MCF 10A (cell line): ENCODE measurements at regions not wholly inside any gene's neighbourhood (a gene's known extent, or its start where the extent isn't known, plus 50 kb on each side); places are given as distances from the start of the nearest gene placed in this dataset.

Experiments used
- BruUV-seq: library from RNA; stranded (reverse); fragments of 400-500 nt; replicated peaks from 2 replicates; lab custom pipeline; 2021; lab: Mats Ljungman, UMichigan
- CTCF ChIA-PET: fragments of 300-600 bp; sonication (Branson Sonifier 250); formaldehyde crosslinking; extraction: SDS; loops from one replicate; lab custom pipeline; 2021; ENCODE audit warnings: antibody characterized with exemption, inconsistent platforms; lab: Yijun Ruan, JAX
- POLR2A ChIA-PET: fragments of 300-600, 350-650 bp; sonication (Branson Sonifier 250); formaldehyde crosslinking; extraction: SDS; loops from one replicate; lab custom pipeline; 2020; ENCODE audit warnings: antibody characterized with exemption, inconsistent platforms; lab: Yijun Ruan, JAX
- DNase-seq: peaks from one replicate; pipeline ENCODE4 v3.0.0-alpha.2; 2018; ENCODE audit not compliant: unreplicated experiment
- H3K27ac Mint-ChIP-seq: one replicate; pipeline ENCODE4 v1.8.0; 2022; ENCODE audit warnings: mild to moderate bottlenecking, low read depth, mixed read lengths; ENCODE audit not compliant: unreplicated experiment
- H3K27me3 Mint-ChIP-seq: one replicate; pipeline ENCODE4 v1.8.0; 2022; ENCODE audit warnings: mixed read lengths; ENCODE audit not compliant: insufficient read depth, unreplicated experiment
- H3K36me3 Mint-ChIP-seq: one replicate; pipeline ENCODE4 v1.8.0; 2022; ENCODE audit warnings: mild to moderate bottlenecking, moderate library complexity, mixed read lengths; ENCODE audit not compliant: insufficient read depth, unreplicated experiment
- H3K4me1 Mint-ChIP-seq: one replicate; pipeline ENCODE4 v1.8.0; 2022; ENCODE audit warnings: mixed read lengths; ENCODE audit not compliant: insufficient read depth, unreplicated experiment
- H3K4me3 Mint-ChIP-seq: one replicate; pipeline ENCODE4 v1.8.0; 2022; ENCODE audit warnings: mild to moderate bottlenecking, moderate library complexity, mixed read lengths; ENCODE audit not compliant: unreplicated experiment
- H3K9me3 Mint-ChIP-seq: one replicate; pipeline ENCODE4 v1.8.0; 2022; ENCODE audit warnings: mixed read lengths; ENCODE audit not compliant: unreplicated experiment
- CTCF ChIP-seq: fragments of 200-600 bp; IDR thresholded peaks from one replicate; pipeline ENCODE4 v1.8.0; 2022; ENCODE audit warnings: antibody characterized with exemption, mild to moderate bottlenecking; ENCODE audit not compliant: unreplicated experiment
- intact Hi-C: fragments of 100-400 bp; cut with micrococcal nuclease; formaldehyde crosslinking; loops from 2 replicates; pipeline ENCODE4 v1.14.1; 2022

GRCh38 chr12:107179871-107180270 is 86.5 kb upstream of the CRY1 start:
- no peak overlapping the region for H3K27ac Mint-ChIP-seq
- CTCF ChIA-PET, result interaction anchor here (1.0 kb wide), 1 partner anchor 173 kb away, joined by 5 read pairs; no protein-coding TSS in a partner anchor
- no peaks in the 10 kb centered on the region for H3K36me3 Mint-ChIP-seq
- no peaks in the 10 kb centered on the region for H3K4me1 Mint-ChIP-seq
- POLR2A ChIA-PET, result no interaction called here
- H3K27me3 Mint-ChIP-seq, result no peaks in the 10 kb centered on the region
- no peak overlapping the region for H3K4me3 Mint-ChIP-seq
- peaks cover 5% of the 10 kb centered on the region for H3K9me3 Mint-ChIP-seq
- no TSS peak for BruUV-seq
- no peak for TF ChIP-seq CTCF
- no peak for DNase-seq
- intact Hi-C loops, result no loop called here

- TF ChIP-seq CTCF, result no peak
- Mint-ChIP-seq H3K27ac (no peak overlapping the region), H3K4me3 (no peak overlapping the region), H3K9me3 (peaks cover 5% of the 10 kb centered on the region), H3K36me3 (no peaks in the 10 kb centered on the region), H3K4me1 (no peaks in the 10 kb centered on the region), H3K27me3 (no peaks in the 10 kb centered on the region)
- intact Hi-C loops, result no loop called here
- ChIA-PET CTCF (no interaction called here), POLR2A (no interaction called here)
- no TSS peak for BruUV-seq
- DNase-seq, result no peak
Observed at GRCh38 chr12:107180272-107180671, 86.9 kb upstream of the CRY1 start.

- ChIA-PET CTCF (no interaction called here), POLR2A (no interaction called here)
- H3K27me3 Mint-ChIP-seq, result peaks cover 9% of the 10 kb centered on the region
- no peaks in the 10 kb centered on the region for H3K9me3 Mint-ChIP-seq
- H3K36me3 Mint-ChIP-seq, result no peaks in the 10 kb centered on the region
- TF ChIP-seq CTCF, result no peak
- intact Hi-C loops, result no loop called here
- DNase-seq, result no peak
- no peak overlapping the region for H3K4me3 Mint-ChIP-seq
- no peak overlapping the region for H3K27ac Mint-ChIP-seq
- no TSS peak for BruUV-seq
- no peaks in the 10 kb centered on the region for H3K4me1 Mint-ChIP-seq
Observed at GRCh38 chr12:107184359-107184930, 91.1 kb upstream of the CRY1 start.

GRCh38 chr12:107196681-107197080 is 103.3 kb upstream of the CRY1 start:
- intact Hi-C loops, result no loop called here
- Mint-ChIP-seq H3K36me3 (no peaks in the 10 kb centered on the region), H3K9me3 (no peaks in the 10 kb centered on the region), H3K4me3 (no peak overlapping the region), H3K27me3 (no peaks in the 10 kb centered on the region), H3K4me1 (peaks cover 5% of the 10 kb centered on the region), H3K27ac (no peak overlapping the region)
- DNase-seq, result no peak
- ChIA-PET POLR2A (interaction anchor here (0.5 kb wide), 1 partner anchor 687 kb away, joined by 4 read pairs; no protein-coding TSS in a partner anchor), CTCF (interaction anchor here (0.6 kb wide), 1 partner anchor 479 kb away, joined by 4 read pairs; no protein-coding TSS in a partner anchor)
- BruUV-seq, result no TSS peak
- TF ChIP-seq CTCF, result no peak
